ENCODE measurements at regions not wholly inside any gene's neighbourhood (a gene's known extent, or its start where the extent isn't known, plus 50 kb on each side); places are given as distances from the start of the nearest gene placed in this dataset.

GRCh38 chr4:20096911-20097310 lies 154.8 kb upstream of the SLIT2 start:
- TF ChIP-seq, protein P1, sequence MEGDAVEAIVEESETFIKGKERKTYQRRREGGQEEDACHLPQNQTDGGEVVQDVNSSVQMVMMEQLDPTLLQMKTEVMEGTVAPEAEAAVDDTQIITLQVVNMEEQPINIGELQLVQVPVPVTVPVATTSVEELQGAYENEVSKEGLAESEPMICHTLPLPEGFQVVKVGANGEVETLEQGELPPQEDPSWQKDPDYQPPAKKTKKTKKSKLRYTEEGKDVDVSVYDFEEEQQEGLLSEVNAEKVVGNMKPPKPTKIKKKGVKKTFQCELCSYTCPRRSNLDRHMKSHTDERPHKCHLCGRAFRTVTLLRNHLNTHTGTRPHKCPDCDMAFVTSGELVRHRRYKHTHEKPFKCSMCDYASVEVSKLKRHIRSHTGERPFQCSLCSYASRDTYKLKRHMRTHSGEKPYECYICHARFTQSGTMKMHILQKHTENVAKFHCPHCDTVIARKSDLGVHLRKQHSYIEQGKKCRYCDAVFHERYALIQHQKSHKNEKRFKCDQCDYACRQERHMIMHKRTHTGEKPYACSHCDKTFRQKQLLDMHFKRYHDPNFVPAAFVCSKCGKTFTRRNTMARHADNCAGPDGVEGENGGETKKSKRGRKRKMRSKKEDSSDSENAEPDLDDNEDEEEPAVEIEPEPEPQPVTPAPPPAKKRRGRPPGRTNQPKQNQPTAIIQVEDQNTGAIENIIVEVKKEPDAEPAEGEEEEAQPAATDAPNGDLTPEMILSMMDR (conservative IDR thresholded peaks at IDR 0.05; ENCODE audit: low read depth, low read length): no peak
- TF ChIP-seq EZH2 (IDR thresholded peaks at IDR 0.05; ENCODE audit: borderline replicate concordance, low read depth, low read length, poor library complexity, severe bottlenecking): no peak
